ENCODE measurements at regions not wholly inside any gene's neighbourhood (a gene's known extent, or its start where the extent isn't known, plus 50 kb on each side); places are given as distances from the start of the nearest gene placed in this dataset.
"Not testable (repeated sequence)": the region's sequence is repeated elsewhere in the genome, so short reads cannot be mapped to it uniquely, and the experiment has no call there.

DNA sequence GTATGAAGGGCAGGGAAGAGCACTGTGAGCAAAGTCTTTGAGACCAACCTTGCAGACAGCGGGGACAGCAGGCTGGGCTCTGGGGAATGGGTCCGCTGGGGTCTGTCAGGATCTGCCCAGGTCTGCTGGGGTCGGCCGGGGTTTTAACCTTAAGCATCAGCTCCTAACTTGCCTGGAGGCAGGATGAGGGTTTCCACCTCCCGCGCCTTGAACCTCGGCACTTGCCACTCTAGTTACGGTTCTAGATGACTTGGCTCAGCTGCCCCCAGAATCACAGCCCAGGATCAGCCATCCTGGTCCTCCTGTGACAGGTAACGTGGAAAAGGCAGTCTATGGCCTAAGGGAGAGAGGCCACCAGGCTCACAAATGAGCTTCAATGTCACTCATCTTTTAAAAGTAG lies 50.4 kb upstream of the CACUL1 start:
- DNase-seq (ENCODE audit: low spot score) = no peak

DNA sequence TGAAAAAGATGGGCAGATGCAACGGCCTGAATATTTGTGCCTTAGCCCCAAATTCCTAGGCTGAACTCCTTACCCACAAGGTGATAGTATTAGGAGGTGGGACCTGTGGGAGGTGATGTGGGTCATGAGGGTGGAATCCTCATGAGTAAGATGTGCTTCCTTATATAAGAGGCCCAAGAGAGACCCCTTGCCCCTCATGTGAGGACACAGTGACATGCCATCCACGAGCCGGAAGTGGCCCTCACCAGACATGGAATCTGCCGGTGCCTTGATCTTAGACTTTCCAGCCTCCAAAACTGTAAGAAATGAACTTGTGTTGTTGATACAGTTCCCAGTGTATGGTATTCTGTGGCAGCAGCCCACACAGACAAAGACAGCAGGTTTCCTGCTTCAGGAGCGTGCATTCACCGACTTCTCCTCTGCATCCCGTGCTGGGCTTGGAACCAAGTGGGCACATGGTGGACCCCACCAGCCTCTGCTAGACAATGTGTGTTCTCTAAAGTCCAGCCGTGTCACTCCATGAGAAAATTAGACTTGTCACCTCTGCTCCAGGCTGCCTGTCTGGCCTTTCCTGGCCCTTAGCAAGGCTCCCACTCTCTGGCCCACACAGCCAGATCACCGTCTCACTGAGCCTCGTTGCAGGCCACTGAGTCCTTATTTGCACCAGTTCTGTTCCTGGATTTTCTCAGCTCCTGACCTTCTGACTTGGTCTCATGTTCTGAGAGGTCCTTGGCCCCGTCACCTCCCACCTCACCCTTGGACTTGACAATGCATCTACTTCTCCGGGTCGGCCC lies 52.9 kb upstream of the CACUL1 start:
- DNase-seq (ENCODE audit: low spot score) = no peak

DNA sequence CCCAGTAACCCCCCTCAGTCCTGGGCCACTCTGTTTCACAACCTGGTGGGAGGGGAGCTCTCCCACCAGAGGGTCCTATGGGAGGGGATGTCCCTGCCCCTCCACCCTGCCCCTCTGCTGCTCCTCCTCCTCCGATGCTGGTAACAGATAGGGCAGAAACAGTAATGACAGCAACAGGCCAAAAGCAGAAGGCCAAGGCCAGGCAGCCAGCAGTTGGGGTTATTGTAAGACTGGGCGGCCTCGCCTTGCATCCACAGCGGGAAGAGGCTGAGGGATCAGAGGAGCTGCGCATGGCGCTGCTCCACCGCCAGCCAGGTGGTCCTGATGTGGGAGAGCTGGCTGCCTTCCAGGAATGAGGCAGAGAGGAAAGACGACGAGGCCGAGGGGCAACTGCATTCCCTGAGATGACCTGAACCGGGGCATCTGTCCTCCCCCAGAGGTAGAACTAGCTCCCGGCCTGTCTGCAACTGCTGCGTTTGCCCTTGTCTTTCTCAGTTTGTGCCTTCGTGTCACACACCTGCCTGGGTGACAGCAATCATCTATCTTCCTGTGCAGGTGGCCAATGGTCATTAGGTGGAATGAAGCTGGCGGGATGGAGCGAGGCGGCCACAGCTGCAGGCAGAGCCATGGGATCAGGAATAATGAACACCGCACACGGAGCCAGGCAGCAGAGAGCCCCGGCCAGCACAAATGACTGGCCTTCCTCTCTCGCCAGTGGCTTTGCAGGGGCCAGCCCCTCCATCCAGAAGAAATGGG lies 54.0 kb upstream of the CACUL1 start:
- DNase-seq (ENCODE audit: low spot score) = no peak

DNA sequence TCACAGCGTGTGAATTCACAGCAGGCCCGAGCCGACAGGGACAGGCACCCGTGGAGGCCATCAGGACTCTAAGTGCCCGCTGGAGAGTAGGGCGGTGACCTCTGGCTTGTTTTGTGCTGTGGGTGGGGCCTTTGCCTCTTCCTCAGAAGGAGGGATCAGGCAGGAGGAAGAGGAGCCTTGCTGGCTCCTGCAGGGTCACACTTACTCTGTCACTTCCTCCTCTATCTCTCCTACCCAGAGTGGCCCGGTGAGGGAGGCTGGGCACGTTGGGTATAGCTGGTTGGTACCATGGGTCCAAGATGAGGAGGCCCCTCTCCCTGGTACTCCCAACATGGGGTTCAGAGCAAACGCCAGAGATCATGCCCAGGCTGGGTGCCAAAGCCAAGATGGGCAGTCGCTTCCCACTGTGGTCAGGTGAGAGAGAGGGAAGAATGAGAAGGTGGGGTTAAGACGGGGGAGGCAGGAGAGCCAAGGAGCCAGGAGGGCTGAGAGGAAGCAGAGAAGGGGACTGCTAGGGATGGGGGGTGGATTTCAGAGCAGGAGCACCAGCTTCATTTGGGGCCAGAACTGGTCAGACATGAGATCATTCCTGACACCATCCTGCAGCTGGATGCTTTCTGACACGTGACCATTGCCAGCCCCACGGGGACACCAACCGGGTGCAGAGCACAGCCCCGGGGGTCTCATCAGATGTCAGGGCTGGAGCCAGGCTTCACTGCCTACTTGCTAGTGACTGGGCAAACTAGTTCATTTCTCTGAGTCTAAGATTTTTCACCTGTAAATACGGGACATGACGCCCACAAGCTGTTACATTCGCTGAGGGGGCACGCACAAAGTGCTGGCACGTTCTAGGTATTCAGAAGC lies 54.8 kb upstream of the CACUL1 start:
- DNase-seq (ENCODE audit: low spot score) = no peak

DNA sequence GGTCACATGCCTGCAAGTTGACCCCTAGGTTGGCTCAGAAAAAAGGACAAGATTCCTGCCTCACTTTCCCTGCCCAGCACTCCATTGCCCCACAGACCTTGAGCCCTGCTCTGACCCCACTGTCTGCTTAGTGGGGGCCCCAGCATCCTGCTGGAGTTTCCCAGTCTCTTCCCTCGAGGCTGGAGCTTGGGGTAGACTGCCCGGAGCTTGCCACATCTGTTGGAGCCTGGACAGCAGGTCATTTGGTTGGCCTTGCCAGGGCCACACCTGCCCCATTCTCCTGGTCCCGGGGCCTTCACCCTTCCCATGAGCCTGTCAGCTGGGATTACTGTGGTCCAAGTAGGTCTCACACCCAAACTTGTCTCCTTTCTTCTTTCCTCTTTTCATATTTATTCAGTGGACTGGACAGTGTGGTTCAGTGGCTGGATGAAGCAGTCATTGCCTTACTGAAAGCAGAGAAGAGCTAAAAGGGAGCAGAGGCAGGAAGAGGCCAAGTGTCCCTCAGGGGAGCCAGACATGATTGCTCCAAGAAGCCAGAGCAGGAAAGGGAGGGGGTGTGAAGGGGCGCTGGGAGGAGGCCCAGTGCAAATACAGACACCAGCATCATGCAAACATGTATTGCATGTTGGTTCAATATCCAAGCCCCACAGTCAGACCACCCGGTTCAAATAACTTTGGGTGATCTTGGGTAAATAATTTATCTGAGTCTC lies 56.2 kb upstream of the CACUL1 start:
- DNase-seq (ENCODE audit: low spot score) = no peak

DNA sequence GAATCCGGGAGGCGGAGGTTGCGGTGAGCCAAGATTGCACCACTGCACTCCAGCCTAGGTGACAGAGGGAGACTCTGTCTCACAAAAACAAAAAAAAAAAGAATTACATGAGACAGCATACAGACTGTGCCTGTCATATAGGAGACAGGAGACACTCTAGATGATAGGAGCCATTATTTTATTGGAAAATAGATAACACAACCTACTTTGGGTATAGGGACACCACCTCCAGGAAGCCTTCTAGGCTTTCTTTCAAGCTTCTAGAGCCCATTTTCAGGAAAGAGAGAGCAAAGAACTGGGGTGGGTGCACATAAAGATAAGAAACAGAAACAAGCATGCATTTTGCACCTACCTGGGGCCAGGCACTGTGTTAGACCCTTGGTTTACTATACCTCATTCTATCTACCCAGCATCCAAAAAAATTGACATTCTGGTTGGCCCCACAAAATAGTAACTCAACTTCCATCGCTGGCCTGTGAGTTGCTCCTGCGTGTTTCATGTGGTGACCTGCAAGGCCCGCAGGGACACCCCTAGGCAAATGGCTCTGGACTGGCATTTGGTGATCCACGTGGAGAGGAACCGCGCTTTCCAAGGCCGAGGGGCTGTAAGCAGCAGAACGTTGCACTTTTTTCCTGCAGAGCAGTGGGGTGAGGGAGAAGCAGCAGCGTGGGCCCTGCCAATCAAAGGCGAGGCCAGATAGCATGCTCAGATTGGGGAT lies 57.1 kb upstream of the CACUL1 start:
- no peak for DNase-seq (ENCODE audit: low spot score)

DNA sequence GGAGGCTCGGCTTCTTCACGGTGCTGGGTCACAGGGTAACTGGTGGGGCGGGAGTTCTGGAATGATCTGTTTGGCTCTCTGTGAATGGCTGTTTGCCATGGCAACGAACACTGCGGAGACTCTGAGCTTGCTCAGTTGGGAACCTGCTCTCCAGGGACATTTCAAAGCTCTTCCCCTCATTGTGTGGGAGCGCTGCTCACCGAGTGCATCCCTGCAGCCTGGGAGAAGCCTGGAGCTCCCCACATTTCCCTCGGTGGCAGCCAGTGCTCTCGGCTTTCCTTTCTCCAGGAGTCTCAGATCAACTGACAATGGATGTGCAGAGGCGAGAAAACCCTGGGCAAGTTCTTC lies 57.6 kb upstream of the CACUL1 start:
- peak; percentile 57 for DNase-seq (ENCODE audit: low spot score)

DNA sequence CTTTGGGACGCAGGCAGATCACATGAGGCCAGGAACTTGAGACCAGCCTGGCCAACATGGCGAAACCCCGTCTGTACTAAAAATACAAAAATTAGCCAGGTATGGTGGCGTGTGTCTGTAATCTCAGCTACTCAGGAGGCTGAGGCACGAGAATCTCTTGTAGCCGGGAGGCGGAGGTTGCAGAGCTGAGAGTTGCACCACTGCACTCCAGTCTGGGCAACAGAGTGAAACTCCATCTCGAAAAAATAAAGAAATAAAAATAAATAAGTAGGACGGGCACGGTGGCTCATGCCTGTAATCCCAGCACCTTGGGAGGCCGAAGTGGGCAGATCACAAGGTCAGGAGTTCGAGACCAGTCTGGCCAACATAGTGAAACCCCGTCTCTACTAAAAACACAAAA lies 58.2 kb upstream of the CACUL1 start:
- not testable (repeated sequence) for DNase-seq (ENCODE audit: low spot score)

DNA sequence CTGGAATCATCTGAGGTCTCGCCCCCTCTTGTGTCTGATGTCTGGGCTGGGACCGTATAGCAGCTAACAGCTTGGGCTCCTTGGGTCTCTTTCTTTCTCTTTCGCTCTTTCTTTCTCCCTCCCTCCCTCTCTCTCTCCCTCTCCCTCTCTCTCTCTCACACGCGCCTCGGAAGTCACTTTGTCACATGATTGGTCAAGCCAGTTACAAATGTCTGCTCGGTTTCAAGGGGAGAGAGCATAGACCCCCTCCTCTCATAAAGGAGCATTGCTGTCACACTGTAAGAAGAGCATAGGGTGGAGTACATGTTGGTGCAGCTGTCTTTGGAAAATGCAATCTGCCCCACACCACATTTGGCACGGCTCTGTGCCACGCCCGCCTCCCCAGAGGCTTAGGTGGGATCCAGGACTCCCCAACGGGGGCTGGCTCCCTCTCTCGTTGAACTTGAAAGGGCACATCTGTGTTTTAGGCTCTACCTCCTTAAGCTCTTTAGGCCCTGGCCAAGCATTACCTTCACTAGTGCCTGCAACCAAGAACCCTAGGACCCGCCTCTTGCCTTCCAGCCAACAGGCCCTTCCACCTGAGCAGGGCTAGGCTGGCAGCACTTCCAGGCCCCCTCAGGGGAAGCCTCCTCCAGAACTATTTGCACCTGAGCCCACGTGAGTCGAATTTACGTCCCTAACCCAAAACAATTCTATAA lies 61.9 kb upstream of the CACUL1 start:
- no peak for DNase-seq (ENCODE audit: low spot score)

DNA sequence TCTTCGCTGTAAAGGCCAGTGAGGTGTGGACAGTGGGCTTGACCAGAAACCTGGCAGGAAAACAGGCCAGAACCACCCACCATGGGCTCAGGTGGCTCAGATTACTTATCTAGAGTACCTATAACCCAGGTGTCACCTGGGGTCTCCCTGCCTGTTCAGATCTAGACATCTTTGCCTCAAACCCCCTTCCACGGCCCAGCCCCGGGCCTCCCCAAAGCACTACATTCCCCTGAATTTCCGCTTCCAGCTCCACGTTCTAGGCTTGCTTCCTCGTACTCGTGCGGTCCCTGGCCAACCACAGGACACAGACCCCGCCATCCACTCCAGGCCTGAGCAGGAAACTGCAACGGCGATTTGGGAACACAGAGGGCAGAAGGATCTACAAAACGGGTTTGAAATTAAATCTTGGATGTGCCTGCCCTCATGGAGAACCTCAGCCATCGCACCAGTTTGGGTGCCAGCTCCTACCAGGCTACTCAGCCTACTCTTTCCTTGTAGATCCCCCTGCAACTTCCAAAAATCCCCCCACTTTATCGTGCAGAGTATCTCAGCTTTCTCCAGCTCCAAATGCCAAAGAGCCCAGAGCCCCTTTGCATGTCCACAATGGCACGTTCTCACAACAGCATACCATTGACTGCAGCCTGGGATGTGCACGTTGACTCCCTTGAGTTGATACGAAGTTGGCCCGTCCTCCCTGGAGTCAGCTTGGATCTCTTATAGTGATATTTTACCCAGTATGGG lies 62.7 kb upstream of the CACUL1 start:
- no peak for DNase-seq (ENCODE audit: low spot score)

DNA sequence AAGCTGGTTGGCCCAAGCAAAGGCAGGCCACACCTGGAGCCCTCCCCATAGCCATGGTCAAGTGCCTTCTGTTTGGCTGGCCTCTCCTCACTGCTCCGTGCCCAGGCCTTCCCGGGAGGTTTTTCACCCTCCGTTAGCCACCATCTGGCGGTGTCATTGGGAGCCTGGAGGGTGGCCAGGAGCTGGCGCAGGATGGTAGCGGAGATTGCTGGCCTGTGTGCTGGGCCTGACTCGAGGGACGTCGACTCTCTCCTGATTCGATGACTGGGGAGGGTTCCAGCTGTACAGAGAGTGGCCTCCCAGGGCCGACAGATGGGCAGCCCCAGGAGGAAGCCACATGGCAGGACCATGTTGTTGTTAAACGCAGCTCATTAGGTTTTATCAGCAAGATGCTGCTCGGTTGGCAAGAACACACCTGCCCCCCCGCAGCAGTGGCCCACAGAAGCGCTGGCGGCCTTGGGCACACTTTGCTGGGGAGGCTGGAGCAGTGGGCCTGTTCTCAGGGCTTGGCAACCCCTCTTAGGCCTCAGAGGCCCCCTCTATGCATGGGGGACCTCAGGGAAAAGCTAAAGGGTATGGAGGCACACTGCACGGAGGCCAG lies 64.0 kb upstream of the CACUL1 start:
- DNase-seq (ENCODE audit: low spot score) = no peak

DNA sequence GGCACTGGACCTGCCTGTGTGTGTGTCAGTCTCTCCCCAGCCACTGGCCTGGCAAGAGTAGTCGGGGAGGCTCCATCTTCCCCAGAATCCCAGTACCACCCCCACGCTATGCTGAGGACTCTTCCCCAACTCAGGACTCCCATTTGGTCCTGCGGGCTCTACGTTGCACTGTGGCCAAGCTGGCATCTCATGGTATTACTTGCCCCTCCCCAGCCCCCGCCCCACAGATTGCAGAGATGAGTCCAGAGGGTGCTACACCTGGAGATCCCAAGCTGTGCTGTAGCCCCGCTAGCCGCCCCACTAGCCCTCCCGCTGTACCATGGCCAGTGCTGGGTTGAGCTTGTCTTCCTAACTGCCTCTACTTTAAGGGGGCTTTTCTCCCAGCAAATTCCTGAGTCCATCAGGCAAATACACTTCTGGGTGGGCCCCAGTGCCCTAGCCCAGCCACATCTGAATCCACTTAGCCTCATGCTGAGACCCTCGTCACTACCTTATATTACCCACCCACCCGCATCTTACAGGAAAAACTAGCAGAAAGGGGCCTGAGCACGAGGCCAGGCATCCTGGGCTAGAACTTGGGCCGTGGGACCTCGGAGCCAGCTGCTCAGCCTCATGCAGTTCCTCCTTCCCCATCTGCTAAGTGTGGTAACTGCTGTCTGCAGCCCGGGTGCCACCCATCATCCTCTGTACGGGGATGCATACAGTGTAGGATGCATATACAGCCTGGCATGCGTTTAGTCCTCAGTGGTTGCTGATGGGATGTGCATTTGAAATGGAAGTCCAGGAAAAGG lies 65.8 kb upstream of the CACUL1 start:
- DNase-seq (ENCODE audit: low spot score) = no peak

DNA sequence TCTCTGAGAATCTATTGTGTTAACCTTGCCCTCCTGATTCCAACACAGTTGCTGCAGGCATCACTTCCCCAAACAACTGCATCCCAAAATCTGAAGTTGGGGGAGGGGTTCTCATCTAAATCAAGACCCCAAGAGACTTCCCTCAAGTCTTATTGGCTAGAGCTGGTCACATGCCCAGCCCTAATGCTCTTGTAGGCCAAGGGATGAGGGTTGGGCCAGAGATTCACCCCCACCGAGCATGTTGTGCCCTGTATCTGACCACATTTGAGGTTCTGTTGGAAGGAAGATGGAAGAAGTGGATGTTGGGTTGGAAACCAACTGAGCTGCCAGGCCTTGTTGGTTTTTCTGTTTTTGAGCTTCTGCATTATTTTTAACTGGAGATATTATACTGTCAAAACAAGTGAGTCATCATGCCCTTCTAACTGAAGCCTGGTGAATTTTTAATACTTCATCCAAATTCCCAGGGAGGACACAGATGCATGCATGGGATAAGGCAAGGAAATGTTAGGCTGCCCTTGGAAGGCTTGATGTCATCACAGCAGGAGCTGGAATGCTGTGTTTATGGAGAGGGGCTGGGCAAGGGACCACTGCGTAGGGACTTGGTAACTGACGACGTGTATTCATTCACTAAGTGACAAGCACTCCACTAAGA lies 68.6 kb upstream of the CACUL1 start:
- no peak for DNase-seq (ENCODE audit: low spot score)

DNA sequence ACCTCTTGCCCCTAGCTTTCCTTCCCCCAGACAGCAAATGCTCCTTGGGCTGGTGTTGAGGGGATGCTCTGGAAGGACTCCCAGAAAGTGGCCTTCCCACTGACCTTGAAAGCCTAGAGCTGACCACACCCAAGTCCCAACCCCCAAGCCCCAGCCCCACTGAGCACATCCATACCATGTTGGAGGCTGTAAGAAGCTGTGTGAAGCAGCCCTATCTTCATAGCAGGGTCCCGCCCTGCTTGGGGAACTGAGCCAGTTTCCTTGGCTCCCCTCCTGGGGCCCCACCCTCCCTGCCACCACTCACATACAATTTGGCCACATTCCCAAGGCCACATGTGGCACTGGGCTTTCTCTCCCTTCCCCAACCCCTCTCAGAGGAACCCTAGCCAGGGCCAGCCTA lies 72.3 kb upstream of the CACUL1 start:
- DNase-seq (ENCODE audit: low spot score) = no peak

DNA sequence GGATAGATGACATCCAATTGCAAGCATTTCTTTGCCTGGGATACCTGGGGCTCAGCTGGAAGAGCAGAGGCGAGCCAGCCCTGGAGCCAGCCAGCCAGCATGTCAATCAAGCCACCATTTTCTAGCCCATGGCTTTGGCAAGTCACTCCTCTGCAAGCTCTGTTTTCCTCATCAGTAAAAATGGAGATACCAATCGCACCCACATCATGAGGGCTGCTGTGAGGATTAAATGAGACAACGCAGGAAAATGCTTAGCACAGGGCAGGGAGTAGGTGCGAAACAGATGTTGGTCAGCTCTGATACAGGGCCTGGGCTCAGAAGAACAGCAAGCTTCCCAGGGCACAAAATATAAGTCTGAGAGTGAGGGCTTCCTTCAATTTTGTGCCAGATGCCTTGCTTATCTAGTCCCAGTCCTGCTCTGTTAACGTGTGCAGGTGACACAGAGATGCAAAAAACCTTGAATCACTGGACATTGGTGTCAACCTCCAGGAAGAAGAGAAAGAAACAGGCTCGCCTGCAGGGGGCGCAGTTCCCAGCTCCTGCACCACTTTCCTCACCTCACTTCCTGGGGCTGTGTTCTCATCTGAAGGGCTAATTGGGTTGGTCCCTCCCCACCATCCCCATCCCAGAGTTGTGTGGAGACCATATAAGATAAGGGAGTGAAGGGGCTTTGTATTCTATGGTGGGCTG lies 72.8 kb upstream of the CACUL1 start:
- no peak for DNase-seq (ENCODE audit: low spot score)

DNA sequence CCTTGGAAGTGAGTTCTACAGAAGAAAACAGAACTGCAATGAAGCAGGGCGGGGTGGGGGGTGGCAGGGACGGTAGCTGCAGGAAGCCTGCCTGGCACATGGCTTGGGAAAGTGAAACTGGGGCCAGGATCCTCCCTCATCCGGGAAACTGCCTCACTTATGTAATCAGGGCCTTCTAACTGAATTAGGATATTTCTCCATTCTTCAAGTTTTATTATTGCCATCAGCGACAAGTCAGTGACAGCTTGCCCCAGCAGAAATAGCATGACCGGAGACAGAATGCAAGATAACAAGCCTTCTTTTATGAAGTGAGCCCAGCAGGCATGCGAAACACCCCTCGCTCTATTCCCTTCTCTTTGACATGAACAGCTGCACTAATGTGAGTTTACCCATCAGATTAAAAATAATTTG lies 77.5 kb upstream of the CACUL1 start:
- peak; percentile 73 for DNase-seq (ENCODE audit: low spot score)

DNA sequence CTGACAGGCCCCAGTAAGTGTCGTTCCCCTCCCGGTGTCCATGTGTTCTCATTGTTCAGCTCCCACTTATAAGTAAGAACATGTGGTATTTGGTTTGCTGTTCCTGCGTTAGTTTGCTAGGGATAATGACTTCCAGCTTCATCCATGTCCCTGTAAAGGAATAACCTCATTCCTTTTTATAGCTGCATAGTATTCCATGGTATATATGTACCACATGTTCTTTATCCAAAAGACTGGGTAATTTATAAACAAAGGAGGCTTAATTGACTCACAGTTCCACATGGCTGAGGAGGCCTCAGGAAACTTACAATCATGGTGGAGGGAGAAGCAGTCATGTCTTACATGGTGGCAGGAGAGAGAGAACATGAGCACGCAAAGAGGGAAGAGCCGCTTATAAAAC lies 79.6 kb upstream of the CACUL1 start:
- DNase-seq (ENCODE audit: low spot score) = not testable (repeated sequence)
